ENCODE measurements at regions not wholly inside any gene's neighbourhood (a gene's known extent, or its start where the extent isn't known, plus 50 kb on each side); places are given as distances from the start of the nearest gene placed in this dataset.
"Not testable (repeated sequence)": the region's sequence is repeated elsewhere in the genome, so short reads cannot be mapped to it uniquely, and the experiment has no call there.

GRCh38 chr13:40368127-40368891, 298.1 kb downstream of the FOXO1 start:
- no peak for TF ChIP-seq ZNF274 (IDR thresholded peaks at IDR 0.05; ENCODE audit: low read depth, low read length)
- TF ChIP-seq SUZ12 (IDR thresholded peaks at IDR 0.05; ENCODE audit: extremely low read depth, insufficient read depth, insufficient read length) = no peak
- no peak for TF ChIP-seq YY1 (IDR thresholded peaks at IDR 0.05; ENCODE audit: insufficient read depth, insufficient read length)
- Histone ChIP-seq H3K4me3 (ENCODE audit: insufficient read length, low read depth) (no peak overlapping the region), H3K4me1 (ENCODE audit: insufficient read depth, insufficient read length) (no peaks in the 10 kb centered on the region), H3K27me3 (ENCODE audit: insufficient read depth, insufficient read length) (no peaks in the 10 kb centered on the region), H3K9ac (ENCODE audit: insufficient read length, low read depth) (no peak overlapping the region), H3K36me3 (ENCODE audit: insufficient read depth, insufficient read length, low read length) (no peaks in the 10 kb centered on the region), H3K9me3 (ENCODE audit: insufficient read depth, low read length) (no peaks in the 10 kb centered on the region)
- no peak for DNase-seq (ENCODE audit: low read depth, low spot score)

- H3K9me3 ChIP-seq (ENCODE audit: insufficient read depth, low read length) = no peaks in the 10 kb centered on the region
- H3K27me3 ChIP-seq (ENCODE audit: insufficient read depth, insufficient read length) = no peaks in the 10 kb centered on the region
- TF ChIP-seq SUZ12 (IDR thresholded peaks at IDR 0.05; ENCODE audit: extremely low read depth, insufficient read depth, insufficient read length) (no peak), ZNF274 (IDR thresholded peaks at IDR 0.05; ENCODE audit: low read depth, low read length) (no peak), YY1 (IDR thresholded peaks at IDR 0.05; ENCODE audit: insufficient read depth, insufficient read length) (no peak)
- DNase-seq (ENCODE audit: low read depth, low spot score) = no peak
- no peak overlapping the region for H3K4me3 ChIP-seq (ENCODE audit: insufficient read length, low read depth)
- H3K9ac ChIP-seq (ENCODE audit: insufficient read length, low read depth) = no peak overlapping the region
- H3K4me1 ChIP-seq (ENCODE audit: insufficient read depth, insufficient read length) = no peaks in the 10 kb centered on the region
- H3K36me3 ChIP-seq (ENCODE audit: insufficient read depth, insufficient read length, low read length) = no peaks in the 10 kb centered on the region
Measured at GRCh38 chr13:40370661-40371060, 295.8 kb downstream of the FOXO1 start.

- no peak for DNase-seq (ENCODE audit: low read depth, low spot score)
- Histone ChIP-seq H3K4me3 (ENCODE audit: insufficient read length, low read depth) (no peak overlapping the region), H3K27me3 (ENCODE audit: insufficient read depth, insufficient read length) (no peaks in the 10 kb centered on the region), H3K9me3 (ENCODE audit: insufficient read depth, low read length) (no peaks in the 10 kb centered on the region), H3K36me3 (ENCODE audit: insufficient read depth, insufficient read length, low read length) (no peaks in the 10 kb centered on the region), H3K4me1 (ENCODE audit: insufficient read depth, insufficient read length) (peaks cover 2% of the 10 kb centered on the region), H3K9ac (ENCODE audit: insufficient read length, low read depth) (no peak overlapping the region)
- TF ChIP-seq YY1 (IDR thresholded peaks at IDR 0.05; ENCODE audit: insufficient read depth, insufficient read length) = no peak
- TF ChIP-seq SUZ12 (IDR thresholded peaks at IDR 0.05; ENCODE audit: extremely low read depth, insufficient read depth, insufficient read length) = no peak
Measured at GRCh38 chr13:40371531-40372125, 294.8 kb downstream of the FOXO1 start.

GRCh38 chr13:40373608-40374007, 292.8 kb downstream of the FOXO1 start:
- H3K4me1 ChIP-seq (ENCODE audit: insufficient read depth, insufficient read length); DNase-seq (ENCODE audit: low read depth, low spot score); H3K9me3 ChIP-seq (ENCODE audit: insufficient read depth, low read length); H3K4me3 ChIP-seq (ENCODE audit: insufficient read length, low read depth); H3K9ac ChIP-seq (ENCODE audit: insufficient read length, low read depth); H3K27me3 ChIP-seq (ENCODE audit: insufficient read depth, insufficient read length); H3K36me3 ChIP-seq (ENCODE audit: insufficient read depth, insufficient read length, low read length): not testable (repeated sequence)

- Histone ChIP-seq H3K9ac (ENCODE audit: insufficient read length, low read depth) (no peak overlapping the region), H3K36me3 (ENCODE audit: insufficient read depth, insufficient read length, low read length) (no peaks in the 10 kb centered on the region), H3K27me3 (ENCODE audit: insufficient read depth, insufficient read length) (no peaks in the 10 kb centered on the region), H3K9me3 (ENCODE audit: insufficient read depth, low read length) (peaks cover 6% of the 10 kb centered on the region; the same call in 1 of the 2 replicates), H3K4me3 (ENCODE audit: insufficient read length, low read depth) (no peak overlapping the region), H3K4me1 (ENCODE audit: insufficient read depth, insufficient read length) (peaks cover 2% of the 10 kb centered on the region)
- TF ChIP-seq ZNF274 (IDR thresholded peaks at IDR 0.05; ENCODE audit: low read depth, low read length) (no peak), SUZ12 (IDR thresholded peaks at IDR 0.05; ENCODE audit: extremely low read depth, insufficient read depth, insufficient read length) (no peak), YY1 (IDR thresholded peaks at IDR 0.05; ENCODE audit: insufficient read depth, insufficient read length) (no peak)
- no peak for DNase-seq (ENCODE audit: low read depth, low spot score)
Measured at GRCh38 chr13:40375489-40376171, 290.8 kb downstream of the FOXO1 start.

- H3K4me1 ChIP-seq (ENCODE audit: insufficient read depth, insufficient read length) = peaks cover 2% of the 10 kb centered on the region
- no peak overlapping the region for H3K4me3 ChIP-seq (ENCODE audit: insufficient read length, low read depth)
- no peak overlapping the region for H3K9ac ChIP-seq (ENCODE audit: insufficient read length, low read depth)
- no peaks in the 10 kb centered on the region for H3K36me3 ChIP-seq (ENCODE audit: insufficient read depth, insufficient read length, low read length)
- no peak for DNase-seq (ENCODE audit: low read depth, low spot score)
- TF ChIP-seq YY1 (IDR thresholded peaks at IDR 0.05; ENCODE audit: insufficient read depth, insufficient read length) (no peak), SUZ12 (IDR thresholded peaks at IDR 0.05; ENCODE audit: extremely low read depth, insufficient read depth, insufficient read length) (no peak), ZNF274 (IDR thresholded peaks at IDR 0.05; ENCODE audit: low read depth, low read length) (no peak)
- peaks cover 6% of the 10 kb centered on the region; the same call in 1 of the 2 replicates for H3K9me3 ChIP-seq (ENCODE audit: insufficient read depth, low read length)
- no peaks in the 10 kb centered on the region for H3K27me3 ChIP-seq (ENCODE audit: insufficient read depth, insufficient read length)
Measured at GRCh38 chr13:40376296-40376849, 290.1 kb downstream of the FOXO1 start.
